ENCODE measurements at regions not wholly inside any gene's neighbourhood (a gene's known extent, or its start where the extent isn't known, plus 50 kb on each side); places are given as distances from the start of the nearest gene placed in this dataset.

GRCh38 chr6:43954311-43955131 lies 172.7 kb downstream of the MRPL14 start (continued):
- TF ChIP-seq HNF1B (CRISPR knock-in tag; IDR thresholded peaks at IDR 0.05) (peak; percentile 74), ZNF292 (CRISPR knock-in tag; IDR thresholded peaks at IDR 0.05; ENCODE audit: borderline replicate concordance, low read depth) (0 out of 2 replicates have a peak, but pooled peaks have one; percentile 76), SALL1 (CRISPR knock-in tag; IDR thresholded peaks at IDR 0.05) (peak; percentile 78), GLI4 (CRISPR knock-in tag; IDR thresholded peaks at IDR 0.05; ENCODE audit: borderline replicate concordance) (0 out of 2 replicates have a peak, but pooled peaks have one; percentile 55), ZBTB38 (CRISPR knock-in tag; IDR thresholded peaks at IDR 0.05) (peak; percentile 94), ZNF543 (CRISPR knock-in tag; IDR thresholded peaks at IDR 0.05) (peak; percentile 87), ZNF607 (CRISPR knock-in tag; IDR thresholded peaks at IDR 0.05; ENCODE audit: borderline replicate concordance) (peak; percentile 53), CBX2 (IDR thresholded peaks at IDR 0.05; ENCODE audit: low read depth, low read length) (no peak), CBX2 (CRISPR knock-in tag; IDR thresholded peaks at IDR 0.05; ENCODE audit: low read depth) (peak; percentile 92; the same call in 1 of the 2 replicates), ELF3 (CRISPR knock-in tag; IDR thresholded peaks at IDR 0.05) (peak; percentile 79), ZNF296 (CRISPR knock-in tag; conservative IDR thresholded peaks at IDR 0.05) (peak; percentile 91), DMTF1 (CRISPR knock-in tag; IDR thresholded peaks at IDR 0.05) (0 out of 2 replicates have a peak, but pooled peaks have one; percentile 62), GLMP (CRISPR knock-in tag; IDR thresholded peaks at IDR 0.05; ENCODE audit: borderline replicate concordance) (no peak), DRAP1 (CRISPR knock-in tag; IDR thresholded peaks at IDR 0.05) (peak; percentile 88), THAP7 (CRISPR knock-in tag; IDR thresholded peaks at IDR 0.05) (no peak), ZNF354B (CRISPR knock-in tag; IDR thresholded peaks at IDR 0.05) (peak; percentile 86; the same call in 1 of the 2 replicates), ZNF530 (CRISPR knock-in tag; IDR thresholded peaks at IDR 0.05; ENCODE audit: low read depth) (no peak), TARDBP (CRISPR knock-in tag; IDR thresholded peaks at IDR 0.05) (peak; percentile 73; the same call in 1 of the 2 replicates), PPARG (CRISPR knock-in tag; conservative IDR thresholded peaks at IDR 0.05) (0 out of 2 replicates have a peak, but pooled peaks have one; percentile 25), ZFX (CRISPR knock-in tag; IDR thresholded peaks at IDR 0.05; ENCODE audit: low read depth) (peak; percentile 82)
